Smooth muscle cell (in vitro differentiated cells): ENCODE measurements at regions not wholly inside any gene's neighbourhood (a gene's known extent, or its start where the extent isn't known, plus 50 kb on each side); places are given as distances from the start of the nearest gene placed in this dataset.

ENCODE experiments used
- DNase-seq: peaks from one replicate; lab custom pipeline; 2025; ENCODE audit not compliant: unreplicated experiment; lab: John Stamatoyannopoulos, UW
- H2AFZ ChIP-seq: fragments of 200-600 bp; sonication (generic); 2 replicates; pipeline ENCODE4 v1.6.0; 2016; ENCODE audit warnings: antibody characterized with exemption, low read depth, mild to moderate bottlenecking
- H3F3A ChIP-seq: fragments of 200-600 bp; sonication (generic); 2 replicates; pipeline ENCODE4 v1.6.0; 2017; ENCODE audit warnings: antibody characterized with exemption, low read depth
- H3K27ac ChIP-seq: fragments of 200-600 bp; sonication (generic); 2 replicates; pipeline ENCODE4 v1.5.1; 2016; ENCODE audit warnings: low read depth, mild to moderate bottlenecking
- H3K27me3 ChIP-seq: fragments of 200-600 bp; sonication (generic); 2 replicates; pipeline ENCODE4 v1.6.1; 2016; ENCODE audit warnings: low read depth, mild to moderate bottlenecking
- H3K36me3 ChIP-seq: fragments of 200-600 bp; sonication (generic); 2 replicates; pipeline ENCODE4 v1.5.1; 2016; ENCODE audit warnings: low read depth
- H3K4me1 ChIP-seq: fragments of 200-600 bp; sonication (generic); 2 replicates; pipeline ENCODE4 v1.5.1; 2016; ENCODE audit warnings: low read depth
- H3K4me2 ChIP-seq: fragments of 200-600 bp; sonication (generic); 2 replicates; pipeline ENCODE4 v1.6.0; 2016; ENCODE audit warnings: mild to moderate bottlenecking
- H3K4me3 ChIP-seq: fragments of 200-600 bp; sonication (generic); 2 replicates; pipeline ENCODE4 v1.5.1; 2016; ENCODE audit warnings: mild to moderate bottlenecking
- H3K79me2 ChIP-seq: fragments of 200-600 bp; sonication (generic); 2 replicates; pipeline ENCODE4 v1.6.0; 2016; ENCODE audit warnings: low read depth, mild to moderate bottlenecking
- H3K9ac ChIP-seq: fragments of 200-600 bp; sonication (generic); 2 replicates; pipeline ENCODE4 v1.6.0; 2016; ENCODE audit warnings: low read depth
- H3K9me3 ChIP-seq: fragments of 200-600 bp; sonication (generic); replicated peaks from 2 replicates; pipeline ENCODE4 v1.5.1; 2016; ENCODE audit warnings: low read depth
- H4K20me1 ChIP-seq: fragments of 200-600 bp; sonication (generic); 2 replicates; pipeline ENCODE4 v1.6.0; 2016; ENCODE audit warnings: low read depth
- CTCF ChIP-seq: fragments of 200-600 bp; sonication (generic); IDR thresholded peaks from 2 replicates; pipeline ENCODE4 v1.5.1; 2017; ENCODE audit warnings: borderline replicate concordance, mild to moderate bottlenecking, antibody characterized with exemption; ENCODE audit not compliant: insufficient read depth, poor library complexity, severe bottlenecking
- WGBS: methylation state at CpG from one replicate; pipeline ENCODE4 v1.1.7; 2016; ENCODE audit warnings: low lambda C conversion rate; 5-methylcytosine and 5-hydroxymethylcytosine counted together

- DNase-seq, result no peak
- Histone ChIP-seq H3K9ac (no peak overlapping the region), H3K27me3 (no peaks in the 10 kb centered on the region), H3K27ac (peak overlapping the region; percentile 70), H3K79me2 (no peaks in the 10 kb centered on the region), H3K4me3 (no peak overlapping the region), H4K20me1 (no peaks in the 10 kb centered on the region), H3K4me1 (peaks cover 17% of the 10 kb centered on the region), H3K9me3 (no peaks in the 10 kb centered on the region), H2AFZ (no peak overlapping the region), H3K36me3 (no peaks in the 10 kb centered on the region), H3F3A (peaks cover 24% of the 10 kb centered on the region), H3K4me2 (peak overlapping the region; percentile 45)
- WGBS, result 55% methylated on average over 4 of the region's 4 CpGs
- no peak for TF ChIP-seq CTCF
Observed at GRCh38 chr12:115223322-115223721, 539.3 kb upstream of the TBX3 start.

GRCh38 chr12:115222220-115222619 lies 538.2 kb upstream of the TBX3 start:
- Histone ChIP-seq H3K9ac (no peak overlapping the region), H3K27ac (no peak overlapping the region), H3K4me3 (no peak overlapping the region), H3K4me1 (peaks cover 17% of the 10 kb centered on the region), H3K27me3 (no peaks in the 10 kb centered on the region), H3K9me3 (no peaks in the 10 kb centered on the region), H2AFZ (no peak overlapping the region), H4K20me1 (no peaks in the 10 kb centered on the region), H3F3A (peaks cover 16% of the 10 kb centered on the region), H3K79me2 (no peaks in the 10 kb centered on the region), H3K36me3 (no peaks in the 10 kb centered on the region), H3K4me2 (no peak overlapping the region)
- WGBS, result 84% methylated on average over 6 of the region's 6 CpGs
- no peak for TF ChIP-seq CTCF
- no peak for DNase-seq

GRCh38 chr12:115216301-115216700 lies 532.3 kb upstream of the TBX3 start:
- WGBS, result 91% methylated on average over 5 of the region's 5 CpGs
- peaks cover 16% of the 10 kb centered on the region for H3K4me1 ChIP-seq
- H2AFZ ChIP-seq, result no peak overlapping the region
- no peaks in the 10 kb centered on the region for H3K27me3 ChIP-seq
- DNase-seq, result no peak
- no peaks in the 10 kb centered on the region for H3K79me2 ChIP-seq
- H3K36me3 ChIP-seq, result no peaks in the 10 kb centered on the region
- H3F3A ChIP-seq, result peaks cover 12% of the 10 kb centered on the region
- H3K4me3 ChIP-seq, result no peak overlapping the region
- no peaks in the 10 kb centered on the region for H4K20me1 ChIP-seq
- no peak for TF ChIP-seq CTCF
- no peak overlapping the region for H3K27ac ChIP-seq
- H3K9me3 ChIP-seq, result no peaks in the 10 kb centered on the region
- no peak overlapping the region for H3K9ac ChIP-seq
- no peak overlapping the region for H3K4me2 ChIP-seq

- Histone ChIP-seq H3K36me3 (no peaks in the 10 kb centered on the region), H3K4me1 (peaks cover 16% of the 10 kb centered on the region), H3F3A (peaks cover 12% of the 10 kb centered on the region), H3K9ac (no peak overlapping the region), H3K79me2 (no peaks in the 10 kb centered on the region), H4K20me1 (no peaks in the 10 kb centered on the region), H3K27me3 (no peaks in the 10 kb centered on the region), H2AFZ (no peak overlapping the region), H3K9me3 (no peaks in the 10 kb centered on the region), H3K27ac (no peak overlapping the region), H3K4me2 (no peak overlapping the region), H3K4me3 (no peak overlapping the region)
- TF ChIP-seq CTCF, result no peak
- WGBS, result 88% methylated on average over 3 of the region's 3 CpGs
- DNase-seq, result no peak
Observed at GRCh38 chr12:115215544-115215943, 531.6 kb upstream of the TBX3 start.
